ENCODE measurements at regions not wholly inside any gene's neighbourhood (a gene's known extent, or its start where the extent isn't known, plus 50 kb on each side); places are given as distances from the start of the nearest gene placed in this dataset.

GRCh38 chr2:13014783-13015182, 298.0 kb downstream of the TRIB2 start:
- H3K36me3 ChIP-seq (ENCODE audit: control insufficient read depth, insufficient read depth, low read length): no peaks in the 10 kb centered on the region
- TF ChIP-seq, protein P1, sequence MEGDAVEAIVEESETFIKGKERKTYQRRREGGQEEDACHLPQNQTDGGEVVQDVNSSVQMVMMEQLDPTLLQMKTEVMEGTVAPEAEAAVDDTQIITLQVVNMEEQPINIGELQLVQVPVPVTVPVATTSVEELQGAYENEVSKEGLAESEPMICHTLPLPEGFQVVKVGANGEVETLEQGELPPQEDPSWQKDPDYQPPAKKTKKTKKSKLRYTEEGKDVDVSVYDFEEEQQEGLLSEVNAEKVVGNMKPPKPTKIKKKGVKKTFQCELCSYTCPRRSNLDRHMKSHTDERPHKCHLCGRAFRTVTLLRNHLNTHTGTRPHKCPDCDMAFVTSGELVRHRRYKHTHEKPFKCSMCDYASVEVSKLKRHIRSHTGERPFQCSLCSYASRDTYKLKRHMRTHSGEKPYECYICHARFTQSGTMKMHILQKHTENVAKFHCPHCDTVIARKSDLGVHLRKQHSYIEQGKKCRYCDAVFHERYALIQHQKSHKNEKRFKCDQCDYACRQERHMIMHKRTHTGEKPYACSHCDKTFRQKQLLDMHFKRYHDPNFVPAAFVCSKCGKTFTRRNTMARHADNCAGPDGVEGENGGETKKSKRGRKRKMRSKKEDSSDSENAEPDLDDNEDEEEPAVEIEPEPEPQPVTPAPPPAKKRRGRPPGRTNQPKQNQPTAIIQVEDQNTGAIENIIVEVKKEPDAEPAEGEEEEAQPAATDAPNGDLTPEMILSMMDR (conservative IDR thresholded peaks at IDR 0.05 in 1 of 2, IDR thresholded peaks at IDR 0.05 in 1 of 2; ENCODE audit: low read depth in 1 of 2, low read length in 2 of 2): no peak
- no peak for TF ChIP-seq EZH2 (IDR thresholded peaks at IDR 0.05; ENCODE audit: low read length, missing control alignments)
- H3K4me3 ChIP-seq (replicated peaks in 1 of 4; ENCODE audit: control extremely low read depth in 1 of 4, insufficient read depth in 1 of 4, low read depth in 3 of 4, low read length in 4 of 4): no peak overlapping the region
- no peaks in the 10 kb centered on the region for H3K4me1 ChIP-seq (ENCODE audit: control insufficient read depth, extremely low read depth, insufficient read depth, low read length)
- no peak for DNase-seq (ENCODE audit: low read depth in 2 of 2)
- no peak overlapping the region for H3K27ac ChIP-seq (ENCODE audit: insufficient read depth, low read length)
- H3K79me2 ChIP-seq (ENCODE audit: control insufficient read depth, insufficient read depth, low read length): no peaks in the 10 kb centered on the region
- H2AFZ ChIP-seq (ENCODE audit: low read length): no peak overlapping the region
- no peaks in the 10 kb centered on the region for H3K27me3 ChIP-seq (ENCODE audit: control insufficient read depth, insufficient read depth, low read length)
- no peak overlapping the region for H3K4me2 ChIP-seq (ENCODE audit: extremely low read depth, insufficient read depth, low read length)
- H3K9ac ChIP-seq (ENCODE audit: insufficient read depth, low read length): no peak overlapping the region
- H4K20me1 ChIP-seq (ENCODE audit: control insufficient read depth, extremely low read depth, insufficient read depth, low read length): no peaks in the 10 kb centered on the region
- no peaks in the 10 kb centered on the region for H3K9me3 ChIP-seq (ENCODE audit: control insufficient read depth, insufficient read depth, low read depth, low read length)

DNA sequence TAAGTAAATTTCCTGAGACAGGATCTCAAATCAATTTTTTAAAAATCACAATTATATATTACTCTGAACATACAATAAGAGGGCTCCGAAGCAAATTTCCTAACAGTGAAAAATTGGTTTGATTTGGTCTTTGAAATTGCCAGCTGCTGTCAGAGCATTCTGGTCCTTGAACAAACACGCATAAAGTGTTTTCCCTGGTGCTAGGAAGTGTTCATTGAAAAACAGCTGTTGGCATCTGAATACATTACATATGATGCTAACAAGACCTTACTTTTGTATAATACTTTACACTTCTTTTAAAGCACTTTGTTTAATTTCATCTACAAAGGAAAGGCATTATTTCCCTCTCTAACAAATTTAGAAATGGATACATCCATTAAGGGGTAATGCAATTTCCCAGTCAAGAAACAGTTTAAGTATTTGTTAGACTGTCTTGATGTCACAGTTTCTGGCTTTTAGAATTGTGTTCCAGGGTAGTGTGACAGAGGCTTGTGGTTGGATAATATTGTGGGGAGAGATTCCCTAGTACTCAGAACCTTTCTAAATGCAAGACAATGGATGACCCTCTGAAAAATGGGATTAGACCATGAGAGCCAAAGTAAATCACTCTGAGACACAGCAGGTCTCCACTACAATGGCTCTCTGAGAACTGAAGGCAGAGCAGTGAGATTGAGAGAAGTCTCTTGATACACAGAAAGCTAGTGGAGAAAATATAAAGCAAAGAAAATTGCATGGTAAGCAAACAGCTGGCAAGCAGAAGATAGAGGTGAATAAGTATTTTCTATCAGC, 299.0 kb downstream of the TRIB2 start:
- DNase-seq (ENCODE audit: low read depth in 2 of 2): no peak
- no peak overlapping the region for H3K4me3 ChIP-seq (replicated peaks in 1 of 4; ENCODE audit: control extremely low read depth in 1 of 4, insufficient read depth in 1 of 4, low read depth in 3 of 4, low read length in 4 of 4)

DNA sequence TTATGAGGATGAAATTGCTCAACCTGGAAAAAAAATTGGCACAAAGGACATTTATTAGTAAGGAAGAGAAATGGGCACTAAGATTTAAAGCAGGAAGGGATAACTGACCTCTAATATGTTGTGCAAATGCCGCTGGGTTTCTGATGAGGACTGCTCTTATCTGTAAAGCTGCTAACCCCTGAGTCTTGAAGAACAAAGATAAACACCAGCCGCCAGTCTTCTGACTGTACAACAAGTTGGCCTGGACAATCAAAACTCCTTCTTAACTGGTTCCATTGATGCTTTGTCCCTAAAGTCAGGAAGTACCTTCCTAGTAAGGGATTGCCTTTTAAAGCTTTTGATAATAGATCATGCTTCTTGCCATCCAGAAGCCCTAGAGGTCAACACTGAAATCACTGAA, 301.8 kb downstream of the TRIB2 start:
- Histone ChIP-seq H3K36me3 (ENCODE audit: control insufficient read depth, insufficient read depth, low read length) (no peaks in the 10 kb centered on the region), H3K27ac (ENCODE audit: insufficient read depth, low read length) (no peak overlapping the region), H3K4me2 (ENCODE audit: extremely low read depth, insufficient read depth, low read length) (no peak overlapping the region), H3K4me3 (replicated peaks in 1 of 4; ENCODE audit: control extremely low read depth in 1 of 4, insufficient read depth in 1 of 4, low read depth in 3 of 4, low read length in 4 of 4) (no peak overlapping the region), H4K20me1 (ENCODE audit: control insufficient read depth, extremely low read depth, insufficient read depth, low read length) (no peaks in the 10 kb centered on the region), H3K27me3 (ENCODE audit: control insufficient read depth, insufficient read depth, low read length) (no peaks in the 10 kb centered on the region), H3K79me2 (ENCODE audit: control insufficient read depth, insufficient read depth, low read length) (no peaks in the 10 kb centered on the region), H3K9ac (ENCODE audit: insufficient read depth, low read length) (no peak overlapping the region), H3K4me1 (ENCODE audit: control insufficient read depth, extremely low read depth, insufficient read depth, low read length) (no peaks in the 10 kb centered on the region), H3K9me3 (ENCODE audit: control insufficient read depth, insufficient read depth, low read depth, low read length) (no peaks in the 10 kb centered on the region), H2AFZ (ENCODE audit: low read length) (no peak overlapping the region)
- no peak for DNase-seq (ENCODE audit: low read depth in 2 of 2)
- TF ChIP-seq, protein P1 (conservative IDR thresholded peaks at IDR 0.05 in 1 of 2, IDR thresholded peaks at IDR 0.05 in 1 of 2; ENCODE audit: low read depth in 1 of 2, low read length in 2 of 2): no peak
- no peak for TF ChIP-seq EZH2 (IDR thresholded peaks at IDR 0.05; ENCODE audit: low read length, missing control alignments)

More for the DNA sequence above, 299.0 kb downstream of the TRIB2 start:
- TF ChIP-seq EZH2 (IDR thresholded peaks at IDR 0.05; ENCODE audit: low read length, missing control alignments): no peak
- TF ChIP-seq, protein P1 (conservative IDR thresholded peaks at IDR 0.05 in 1 of 2, IDR thresholded peaks at IDR 0.05 in 1 of 2; ENCODE audit: low read depth in 1 of 2, low read length in 2 of 2): no peak
- no peaks in the 10 kb centered on the region for H3K79me2 ChIP-seq (ENCODE audit: control insufficient read depth, insufficient read depth, low read length)
- no peak overlapping the region for H3K27ac ChIP-seq (ENCODE audit: insufficient read depth, low read length)
- H2AFZ ChIP-seq (ENCODE audit: low read length): no peak overlapping the region
- no peaks in the 10 kb centered on the region for H3K27me3 ChIP-seq (ENCODE audit: control insufficient read depth, insufficient read depth, low read length)
- no peaks in the 10 kb centered on the region for H3K36me3 ChIP-seq (ENCODE audit: control insufficient read depth, insufficient read depth, low read length)
- no peaks in the 10 kb centered on the region for H3K9me3 ChIP-seq (ENCODE audit: control insufficient read depth, insufficient read depth, low read depth, low read length)
- no peak overlapping the region for H3K9ac ChIP-seq (ENCODE audit: insufficient read depth, low read length)
- no peak overlapping the region for H3K4me2 ChIP-seq (ENCODE audit: extremely low read depth, insufficient read depth, low read length)
- no peaks in the 10 kb centered on the region for H3K4me1 ChIP-seq (ENCODE audit: control insufficient read depth, extremely low read depth, insufficient read depth, low read length)
- H4K20me1 ChIP-seq (ENCODE audit: control insufficient read depth, extremely low read depth, insufficient read depth, low read length): no peaks in the 10 kb centered on the region
